Retinal pigment epithelial cell (primary cell): ENCODE measurements at regions not wholly inside any gene's neighbourhood (a gene's known extent, or its start where the extent isn't known, plus 50 kb on each side); places are given as distances from the start of the nearest gene placed in this dataset.

Experiments
- DNase-seq: peaks from one replicate; pipeline ENCODE4 v3.0.0-alpha.2; 2010; ENCODE audit warnings: low read depth
- H3K4me3 ChIP-seq: 2 replicates; pipeline ENCODE4 v1.5.1; 2011; ENCODE audit warnings: mild to moderate bottlenecking, low read length, control low read depth, moderate library complexity
- CTCF ChIP-seq: conservative IDR thresholded peaks from 2 replicates; pipeline ENCODE4 v1.5.1; 2011; ENCODE audit warnings: low read depth, low read length, control low read depth, inconsistent platforms

- no peak for TF ChIP-seq CTCF
- DNase-seq: no peak
- no peak overlapping the region for H3K4me3 ChIP-seq
Measured at GRCh38 chr9:28696960-28697359, 1123.7 kb upstream of the C9orf72 start.

- TF ChIP-seq CTCF: no peak
- H3K4me3 ChIP-seq: no peak overlapping the region
- no peak for DNase-seq
Measured at GRCh38 chr9:28699632-28700031, 1126.4 kb upstream of the C9orf72 start.

- no peak for TF ChIP-seq CTCF
- no peak overlapping the region for H3K4me3 ChIP-seq
- no peak for DNase-seq
Measured at GRCh38 chr9:28707616-28708015, 1134.3 kb upstream of the C9orf72 start.

GRCh38 chr9:28714188-28714587 lies 1140.9 kb upstream of the C9orf72 start:
- no peak for TF ChIP-seq CTCF
- H3K4me3 ChIP-seq: no peak overlapping the region
- no peak for DNase-seq

GRCh38 chr9:28718226-28718625 lies 1144.9 kb upstream of the C9orf72 start:
- H3K4me3 ChIP-seq: no peak overlapping the region
- no peak for TF ChIP-seq CTCF
- DNase-seq: no peak

GRCh38 chr9:28720746-28721145 lies 1147.5 kb upstream of the C9orf72 start:
- no peak overlapping the region for H3K4me3 ChIP-seq
- DNase-seq: no peak
- TF ChIP-seq CTCF: no peak

- no peak for DNase-seq
- no peak overlapping the region for H3K4me3 ChIP-seq
- no peak for TF ChIP-seq CTCF
Measured at GRCh38 chr9:28730111-28730510, 1156.8 kb upstream of the C9orf72 start.
